MM.1S (cell line): ENCODE measurements at regions not wholly inside any gene's neighbourhood (a gene's known extent, or its start where the extent isn't known, plus 50 kb on each side); places are given as distances from the start of the nearest gene placed in this dataset.

Experiments used
- CTCF ChIP-seq: fragments of 300-600 bp; sonication (generic); IDR thresholded peaks from 2 replicates; pipeline ENCODE4 v1.5.1; 2016; ENCODE audit warnings: antibody characterized with exemption, low read length, mixed read lengths
- EZH2 ChIP-seq: fragments of 300-600 bp; sonication (generic); optimal IDR thresholded peaks from 2 replicates; pipeline ENCODE3; 2017; ENCODE audit warnings: low read depth, mild to moderate bottlenecking, antibody characterized with exemption, low read length, mixed read lengths
- EZH2phosphoT487 ChIP-seq: fragments of 300-600 bp; sonication (generic); IDR thresholded peaks from 2 replicates; pipeline ENCODE4 v1.6.1; 2018; ENCODE audit warnings: antibody characterized with exemption, low read length

GRCh38 chr9:1701113-1701512 is 314.0 kb upstream of the SMARCA2 start:
- TF ChIP-seq EZH2phosphoT487 = no peak
- no peak for TF ChIP-seq CTCF
- no peak for TF ChIP-seq EZH2
